ENCODE measurements at regions not wholly inside any gene's neighbourhood (a gene's known extent, or its start where the extent isn't known, plus 50 kb on each side); places are given as distances from the start of the nearest gene placed in this dataset.
A peak's percentile ranks its signal among the peaks of the same experiment; 100 is the strongest.
"Not testable (repeated sequence)": the region's sequence is repeated elsewhere in the genome, so short reads cannot be mapped to it uniquely, and the experiment has no call there.

DNA sequence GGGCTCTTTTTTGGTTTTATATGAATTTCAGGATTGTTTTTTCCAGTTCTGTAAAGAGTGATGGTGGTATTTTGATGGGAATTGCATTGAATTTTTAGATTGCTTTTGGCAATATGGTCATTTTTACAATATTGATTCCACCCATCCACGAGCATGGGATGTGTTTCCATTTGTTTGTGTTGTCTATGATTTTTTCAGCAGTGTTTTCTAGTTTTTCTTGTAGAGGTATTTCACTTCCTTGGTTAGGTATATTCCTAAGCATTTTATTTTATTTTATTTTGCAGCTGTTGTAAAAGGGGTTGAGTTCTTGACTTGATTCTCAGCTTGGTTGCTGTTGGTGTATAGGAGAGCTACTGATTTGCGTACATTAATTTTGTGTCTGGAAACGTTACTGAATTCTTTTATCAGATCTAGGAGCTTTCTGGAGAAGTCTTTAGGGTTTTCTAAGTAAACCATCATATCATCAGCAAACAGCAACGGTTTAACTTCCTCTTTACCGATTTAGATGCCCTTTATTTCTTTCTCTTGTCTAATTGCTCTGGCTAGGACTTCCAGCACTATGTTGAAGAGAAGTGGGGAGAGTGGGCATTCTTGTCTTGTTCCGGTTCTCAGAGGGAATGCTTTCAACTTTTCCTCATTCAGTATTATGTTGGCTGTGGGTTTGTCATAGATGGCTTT lies 69.4 kb upstream of the GNG12 start:
- not testable (repeated sequence) for H3K9me3 ChIP-seq (replicated peaks); H3K27ac ChIP-seq; H3K36me3 ChIP-seq; DNase-seq; H3K4me3 ChIP-seq; H3K27me3 ChIP-seq; H3K4me1 ChIP-seq

DNA sequence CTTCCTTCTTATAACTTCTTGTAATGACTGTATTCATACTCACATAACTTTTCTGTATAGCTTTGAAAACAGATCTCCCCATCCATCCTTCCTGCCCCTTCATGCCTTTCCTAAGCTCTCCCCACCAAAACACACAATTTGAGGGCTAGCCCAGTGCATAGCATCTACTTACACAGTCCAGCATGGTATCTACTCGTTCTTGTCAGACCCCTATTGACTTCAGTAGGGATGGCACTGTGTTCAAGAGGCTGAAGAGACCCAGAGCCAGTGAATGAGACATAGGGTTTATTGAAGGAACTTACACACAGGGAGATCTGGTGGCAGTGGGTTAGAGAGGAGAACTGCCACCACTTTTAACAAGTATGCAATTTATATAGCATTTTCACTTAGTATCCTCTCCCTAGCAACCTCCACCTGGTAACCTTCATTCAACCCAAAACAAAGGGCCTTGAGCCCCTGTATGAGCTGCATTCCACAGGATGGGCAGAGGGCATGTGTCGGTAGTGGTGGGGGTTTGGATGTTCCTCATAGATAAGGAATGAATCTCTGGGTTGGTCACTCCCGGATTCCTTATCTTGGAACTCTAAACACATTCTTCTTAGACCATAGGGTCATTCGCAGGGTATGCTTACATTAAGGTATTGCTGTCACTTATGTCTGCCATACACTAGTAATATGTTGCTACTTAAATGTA lies 64.9 kb upstream of the GNG12 start:
- Histone ChIP-seq H3K9me3 (replicated peaks) (no peaks in the 10 kb centered on the region), H3K27me3 (no peaks in the 10 kb centered on the region), H3K4me1 (no peaks in the 10 kb centered on the region), H3K36me3 (no peaks in the 10 kb centered on the region), H3K27ac (no peak overlapping the region), H3K4me3 (no peak overlapping the region)
- no peak for DNase-seq

DNA sequence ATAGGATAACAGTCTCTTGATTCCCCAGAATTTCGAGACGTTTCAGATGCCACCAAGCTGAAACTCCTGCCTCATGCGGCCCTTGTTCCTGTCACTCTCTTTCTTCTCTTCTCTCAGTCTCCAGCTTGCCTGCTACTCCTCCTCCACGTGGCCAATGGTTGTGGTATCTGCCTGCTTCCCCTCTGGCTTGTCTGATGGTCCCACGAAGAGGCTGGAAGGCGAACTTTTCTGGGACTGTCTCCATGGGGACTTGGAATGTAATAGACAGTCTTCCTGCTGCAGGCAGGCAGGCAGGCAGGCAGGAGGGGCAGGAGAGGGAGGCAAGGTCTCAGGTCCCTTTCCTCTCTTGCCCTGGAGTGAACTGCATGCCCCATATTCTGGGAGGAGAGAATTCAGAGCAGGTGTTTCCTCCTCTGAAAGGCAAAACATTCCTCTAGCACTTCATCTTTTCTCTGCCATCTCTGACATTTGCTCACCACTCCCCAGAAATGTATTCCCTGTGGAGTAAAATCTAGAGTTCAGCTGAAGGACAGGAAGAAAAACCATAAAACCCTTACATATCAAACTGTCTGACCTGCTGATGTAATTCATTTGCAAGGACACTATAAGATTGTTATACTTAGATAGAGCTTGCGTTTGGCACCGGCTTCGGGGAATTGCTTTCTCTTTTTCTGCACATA lies 64.1 kb upstream of the GNG12 start:
- Histone ChIP-seq H3K9me3 (replicated peaks) (no peaks in the 10 kb centered on the region), H3K4me1 (no peaks in the 10 kb centered on the region), H3K36me3 (no peaks in the 10 kb centered on the region), H3K27me3 (no peaks in the 10 kb centered on the region), H3K4me3 (no peak overlapping the region), H3K27ac (no peak overlapping the region)
- DNase-seq: peak; percentile 6 to 22

DNA sequence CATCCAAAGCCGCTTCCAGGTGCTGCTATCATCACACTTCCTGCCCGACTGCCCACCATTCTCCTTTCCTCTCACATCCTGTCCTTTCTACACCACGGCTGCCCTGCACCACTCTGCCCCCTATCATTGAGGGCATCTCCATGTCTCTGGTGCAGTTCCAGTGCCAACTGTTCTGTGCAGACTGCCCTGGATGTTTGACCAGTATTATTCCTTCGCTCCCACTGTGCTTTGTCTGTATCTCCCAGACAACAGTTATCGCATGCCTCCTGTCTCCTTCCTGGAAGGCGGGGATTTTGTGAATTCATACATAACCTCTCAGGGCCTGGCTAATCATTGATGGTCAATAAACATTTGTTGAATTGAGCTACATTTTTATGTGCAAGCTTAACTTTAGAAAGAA lies 63.6 kb upstream of the GNG12 start:
- H3K36me3 ChIP-seq: no peaks in the 10 kb centered on the region
- DNase-seq: no peak
- H3K4me3 ChIP-seq: no peak overlapping the region
- H3K4me1 ChIP-seq: no peaks in the 10 kb centered on the region
- H3K27me3 ChIP-seq: no peaks in the 10 kb centered on the region
- no peak overlapping the region for H3K27ac ChIP-seq
- no peaks in the 10 kb centered on the region for H3K9me3 ChIP-seq (replicated peaks)

DNA sequence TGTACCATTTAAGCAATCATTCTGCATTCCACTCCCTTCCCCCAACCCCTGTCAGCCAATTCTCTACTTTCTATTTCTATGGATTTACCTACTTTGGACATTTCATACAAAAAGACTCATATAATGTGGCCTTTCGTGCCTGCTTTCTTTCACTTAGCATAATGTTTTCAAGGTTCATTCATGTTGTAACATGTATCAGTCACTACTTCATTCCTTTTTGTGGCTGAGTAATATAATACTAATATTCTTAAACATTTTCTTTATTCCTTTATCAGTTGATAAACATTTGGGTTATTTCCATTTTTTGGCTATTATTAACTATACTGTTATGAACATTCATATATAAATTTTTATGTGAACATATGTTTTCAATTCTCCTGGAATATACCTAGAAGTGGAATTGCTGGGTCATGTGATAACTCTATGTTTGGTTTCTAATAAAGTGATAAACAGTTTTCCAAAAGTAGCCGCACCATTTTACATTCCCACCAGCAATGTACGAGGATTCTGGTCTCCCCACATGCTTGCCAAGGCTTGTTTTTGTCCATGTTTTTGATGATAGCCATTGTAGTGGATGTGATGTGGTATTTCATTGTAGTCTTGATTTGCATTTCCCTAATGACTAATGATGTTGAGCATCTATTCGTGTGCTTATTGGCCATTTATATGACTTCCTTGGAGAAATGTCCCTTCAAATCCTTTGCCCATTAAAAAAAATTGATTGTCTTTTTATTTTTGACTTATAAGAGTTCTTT lies 61.9 kb upstream of the GNG12 start:
- DNase-seq: no peak
- no peaks in the 10 kb centered on the region for H3K9me3 ChIP-seq (replicated peaks)
- peaks cover 8% of the 10 kb centered on the region for H3K4me1 ChIP-seq
- H3K4me3 ChIP-seq: no peak overlapping the region
- H3K27me3 ChIP-seq: no peaks in the 10 kb centered on the region
- no peaks in the 10 kb centered on the region for H3K36me3 ChIP-seq
- no peak overlapping the region for H3K27ac ChIP-seq

DNA sequence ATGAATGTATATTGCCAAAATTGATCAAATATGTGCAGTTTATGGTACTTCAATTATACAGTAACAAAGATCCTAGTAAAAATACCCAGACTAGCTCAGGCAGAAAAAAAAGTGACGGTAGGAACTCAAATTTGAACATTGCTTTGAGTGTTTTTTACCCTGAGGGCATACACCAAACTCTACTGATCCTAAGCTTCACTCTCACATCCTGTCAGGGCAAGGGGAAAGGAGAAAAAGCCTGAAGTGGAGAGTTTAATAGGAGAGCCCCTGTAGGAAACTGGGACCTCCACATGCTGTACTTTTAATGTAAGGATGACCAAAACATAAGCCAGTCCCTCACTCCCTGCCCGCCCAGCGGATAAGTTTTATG lies 59.8 kb upstream of the GNG12 start:
- peaks cover 29% of the 10 kb centered on the region for H3K4me1 ChIP-seq
- no peaks in the 10 kb centered on the region for H3K27me3 ChIP-seq
- peak in 1 of 2 experiments; percentile 32 for DNase-seq
- H3K27ac ChIP-seq: no peak overlapping the region
- no peaks in the 10 kb centered on the region for H3K9me3 ChIP-seq (replicated peaks)
- H3K4me3 ChIP-seq: no peak overlapping the region
- no peaks in the 10 kb centered on the region for H3K36me3 ChIP-seq

DNA sequence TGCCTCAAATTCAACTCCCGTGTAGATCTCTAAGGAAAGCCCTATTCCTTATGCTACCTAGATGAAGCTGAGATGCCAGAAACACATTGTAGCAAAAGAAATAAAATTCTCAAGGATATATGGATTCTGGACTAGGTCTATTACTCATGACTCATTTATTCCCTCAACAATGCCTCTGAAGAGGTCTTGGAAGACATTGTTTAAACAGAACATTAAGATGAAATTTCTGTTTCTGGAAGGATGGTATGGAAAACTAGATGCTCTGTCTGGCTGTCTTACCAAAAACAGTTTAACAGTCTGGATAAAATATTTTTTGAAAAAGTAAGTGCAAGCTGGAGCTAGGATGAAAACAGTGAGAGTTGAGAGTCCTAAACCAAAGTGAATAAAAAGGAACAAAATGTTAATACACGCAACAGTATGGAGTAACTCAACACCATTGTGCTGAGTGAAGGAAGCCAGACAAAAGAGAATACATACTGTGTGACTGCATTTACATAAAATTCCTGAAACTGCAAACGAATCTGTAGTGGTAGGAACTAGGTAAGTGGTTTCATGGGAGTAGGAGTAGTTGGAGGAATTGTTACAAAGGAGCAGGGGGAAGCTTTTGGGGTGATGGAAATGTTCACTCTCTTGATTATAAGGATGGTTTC lies 59.3 kb upstream of the GNG12 start:
- Histone ChIP-seq H3K9me3 (replicated peaks) (no peaks in the 10 kb centered on the region), H3K4me3 (no peak overlapping the region), H3K36me3 (no peaks in the 10 kb centered on the region), H3K4me1 (peaks cover 30% of the 10 kb centered on the region), H3K27me3 (no peaks in the 10 kb centered on the region), H3K27ac (no peak overlapping the region)
- no peak for DNase-seq

DNA sequence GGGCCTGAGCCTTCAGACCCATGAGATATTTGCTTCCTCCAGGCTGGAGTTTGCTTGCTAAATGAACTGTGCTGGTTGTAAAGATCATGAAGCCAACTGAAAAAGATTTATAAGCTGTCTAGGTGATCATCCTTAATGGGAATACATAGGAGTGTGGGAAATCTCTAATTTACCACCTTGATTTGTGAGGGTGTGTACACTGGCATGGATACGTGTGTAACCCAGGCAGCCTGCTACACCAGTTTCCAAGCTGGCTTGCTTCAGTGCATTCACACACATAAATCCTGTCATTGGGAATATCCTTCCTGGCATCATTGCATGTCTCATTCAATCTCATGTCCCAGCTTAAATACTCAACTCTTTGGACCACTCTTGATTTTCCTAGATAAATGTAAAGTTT lies 57.6 kb upstream of the GNG12 start:
- Histone ChIP-seq H3K27ac (peak overlapping the region; percentile 81), H3K9me3 (replicated peaks) (no peaks in the 10 kb centered on the region), H3K36me3 (no peaks in the 10 kb centered on the region), H3K4me3 (no peak overlapping the region), H3K27me3 (no peaks in the 10 kb centered on the region), H3K4me1 (peaks cover 30% of the 10 kb centered on the region)
- DNase-seq: no peak

DNA sequence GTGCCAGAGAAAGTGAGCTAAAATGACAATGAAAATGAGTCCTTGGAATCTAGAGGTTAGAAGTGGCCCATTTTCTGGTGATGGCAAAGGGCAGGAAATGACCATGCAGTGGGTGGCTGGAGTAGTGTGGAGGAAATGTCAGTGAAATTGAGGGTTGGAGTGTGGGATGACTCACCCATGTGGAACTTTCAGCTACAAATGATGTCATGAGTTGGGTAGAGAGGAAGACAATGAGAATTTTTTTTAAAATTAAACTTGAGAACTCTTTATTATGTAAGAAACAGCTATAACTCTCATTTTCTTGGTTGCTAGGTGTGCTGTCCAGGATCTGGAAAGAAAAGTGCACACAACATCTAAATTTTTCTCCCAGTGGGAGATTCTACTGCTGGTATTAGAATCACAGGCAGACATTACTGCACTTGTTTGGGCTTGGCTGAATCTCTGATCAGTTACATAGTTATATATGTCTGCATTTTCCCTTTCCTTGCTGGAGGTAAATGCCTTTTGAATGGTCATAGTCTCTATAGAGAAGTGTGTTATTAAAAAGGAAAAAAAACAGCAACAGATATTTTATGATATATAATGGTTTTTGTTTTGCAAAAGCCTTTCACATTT lies 56.8 kb upstream of the GNG12 start:
- Histone ChIP-seq H3K27ac (peak overlapping the region; percentile 81), H3K36me3 (no peaks in the 10 kb centered on the region), H3K9me3 (replicated peaks) (no peaks in the 10 kb centered on the region), H3K4me1 (peaks cover 30% of the 10 kb centered on the region), H3K4me3 (no peak overlapping the region), H3K27me3 (no peaks in the 10 kb centered on the region)
- peak; percentile 66 to 81 for DNase-seq

DNA sequence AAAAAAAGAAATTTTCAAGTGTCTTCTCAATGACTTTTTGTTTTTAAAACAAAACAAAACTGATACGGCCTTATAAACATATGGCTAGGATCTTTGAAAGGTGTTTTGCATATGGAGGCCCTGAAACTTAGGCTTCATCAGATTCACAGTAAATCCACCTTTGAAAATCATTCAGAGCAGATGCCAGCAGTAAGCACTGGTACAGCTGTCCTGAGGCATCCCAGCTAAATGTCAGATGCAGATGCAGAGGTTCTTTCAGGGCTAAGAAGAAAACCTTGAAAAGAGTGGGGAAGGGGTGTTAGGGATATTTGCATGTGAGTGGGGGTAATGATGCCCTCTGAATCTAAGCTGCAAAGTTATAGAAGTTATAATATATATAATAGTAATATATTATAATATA lies 56.2 kb upstream of the GNG12 start:
- Histone ChIP-seq H3K36me3 (no peaks in the 10 kb centered on the region), H3K27me3 (no peaks in the 10 kb centered on the region), H3K9me3 (replicated peaks) (no peaks in the 10 kb centered on the region), H3K27ac (peak overlapping the region; percentile 81), H3K4me1 (peaks cover 30% of the 10 kb centered on the region), H3K4me3 (no peak overlapping the region)
- peak; percentile 65 to 78 for DNase-seq

DNA sequence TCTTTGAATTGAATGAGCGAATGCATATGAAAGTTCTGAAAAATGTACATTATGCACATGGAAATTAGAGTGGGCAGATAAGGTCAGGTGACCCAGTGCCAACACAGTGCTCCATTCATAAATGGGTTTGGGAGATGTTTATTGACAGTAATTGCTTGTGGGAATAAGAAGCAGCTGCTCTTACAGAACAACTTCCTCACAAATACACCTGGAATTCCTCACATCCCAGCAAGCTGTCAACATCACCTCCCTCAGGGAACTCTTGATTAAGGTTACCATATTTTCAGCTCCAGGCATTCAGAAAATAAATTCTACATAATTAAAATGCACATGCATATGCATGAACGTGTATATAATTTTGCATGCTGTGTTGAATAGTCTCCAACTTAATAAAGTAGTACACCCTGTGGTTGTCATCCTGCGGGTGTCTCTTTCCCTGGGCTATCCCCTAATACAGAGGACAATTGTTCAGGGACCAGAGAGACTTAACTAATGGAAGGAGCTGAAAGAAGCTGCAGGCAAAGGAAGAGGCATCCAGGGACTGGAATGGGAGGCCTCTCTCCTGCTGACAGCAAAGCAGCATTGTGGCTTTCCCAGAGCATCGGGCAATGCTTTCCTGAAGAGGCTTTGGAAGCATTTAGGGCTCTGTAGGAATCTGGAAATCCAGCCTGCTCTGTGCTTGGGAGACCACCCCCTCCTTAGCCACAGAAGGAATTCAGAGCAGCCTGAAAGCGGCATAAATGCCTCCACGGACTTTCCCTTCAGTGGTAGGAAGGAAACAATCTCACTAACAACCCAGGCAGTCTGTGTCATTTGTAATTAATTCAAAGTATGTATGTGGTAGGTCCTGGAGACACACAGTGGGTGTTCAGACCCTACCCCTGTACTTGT lies 55.2 kb upstream of the GNG12 start:
- peak; percentile 41 to 69 for DNase-seq
- Histone ChIP-seq H3K27me3 (no peaks in the 10 kb centered on the region), H3K4me3 (no peak overlapping the region), H3K4me1 (peaks cover 30% of the 10 kb centered on the region), H3K9me3 (replicated peaks) (peaks cover 2% of the 10 kb centered on the region; the same call in 1 of the 2 replicates), H3K27ac (peak overlapping the region; percentile 81), H3K36me3 (no peaks in the 10 kb centered on the region)

DNA sequence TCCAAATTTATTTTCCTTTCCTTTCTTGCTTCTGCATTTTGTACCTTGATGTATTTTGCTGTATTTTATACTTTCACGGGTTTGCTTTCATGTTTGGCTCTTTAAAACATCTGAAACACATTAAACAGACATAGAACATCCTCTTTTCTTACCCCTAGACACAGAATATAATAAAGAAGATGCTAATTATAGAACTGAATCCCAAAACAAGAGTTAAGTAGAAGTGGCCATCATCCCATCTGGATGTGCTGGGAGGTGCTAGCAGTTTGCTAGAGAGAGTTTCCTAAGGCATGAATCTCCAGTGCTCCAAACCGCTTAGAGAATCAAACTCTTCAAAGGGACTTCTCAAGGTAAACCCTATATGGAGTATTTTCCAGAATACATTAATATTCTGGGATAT lies 53.9 kb upstream of the GNG12 start:
- Histone ChIP-seq H3K9me3 (replicated peaks) (peaks cover 3% of the 10 kb centered on the region; the same call in 1 of the 2 replicates), H3K36me3 (no peaks in the 10 kb centered on the region), H3K4me3 (no peak overlapping the region), H3K4me1 (peaks cover 30% of the 10 kb centered on the region), H3K27ac (no peak overlapping the region), H3K27me3 (no peaks in the 10 kb centered on the region)
- no peak for DNase-seq

DNA sequence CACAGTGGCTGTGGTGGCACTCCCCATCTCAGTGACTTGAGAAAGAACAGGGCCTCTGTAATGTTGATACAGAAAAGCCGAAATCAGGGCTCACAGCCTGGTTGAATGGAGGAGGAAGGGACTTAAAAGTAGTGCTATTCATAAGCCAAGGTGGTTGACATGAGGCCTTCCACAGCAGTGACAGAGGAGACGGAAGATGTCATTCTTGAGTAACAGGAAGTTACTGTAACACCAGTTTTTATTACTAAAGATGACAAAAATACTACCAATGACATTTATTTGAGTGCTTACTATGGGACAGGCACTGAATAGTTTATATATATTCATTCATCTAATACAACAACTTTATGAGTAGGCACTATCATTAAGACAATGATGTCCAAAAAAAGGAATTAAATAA lies 52.8 kb upstream of the GNG12 start:
- H3K4me3 ChIP-seq: no peak overlapping the region
- no peak for DNase-seq
- no peak overlapping the region for H3K27ac ChIP-seq
- H3K4me1 ChIP-seq: peaks cover 30% of the 10 kb centered on the region
- H3K36me3 ChIP-seq: no peaks in the 10 kb centered on the region
- peaks cover 3% of the 10 kb centered on the region; the same call in 1 of the 2 replicates for H3K9me3 ChIP-seq (replicated peaks)
- no peaks in the 10 kb centered on the region for H3K27me3 ChIP-seq

Measured in SJCRH30 (cell line).